BJ (cell line): ENCODE measurements at regions not wholly inside any gene's neighbourhood (a gene's known extent, or its start where the extent isn't known, plus 50 kb on each side); places are given as distances from the start of the nearest gene placed in this dataset.

Source experiments
- CTCF ChIA-PET: fragments of 350-600 bp; formaldehyde crosslinking; extraction: SDS; loops from one replicate; lab custom pipeline; 2021; ENCODE audit warnings: antibody characterized with exemption, inconsistent platforms; lab: Yijun Ruan, JAX
- POLR2A ChIA-PET: fragments of 300-600 bp; sonication (Branson Sonifier 250); formaldehyde crosslinking; extraction: SDS; loops from one replicate; lab custom pipeline; 2021; ENCODE audit warnings: antibody characterized with exemption; lab: Charles Lee
- DNase-seq: peaks from one replicate; pipeline ENCODE4 v3.0.0-alpha.2; 2011; ENCODE audit warnings: low read depth
- H3K27me3 ChIP-seq: 2 replicates; pipeline ENCODE4 v1.6.0; 2011; ENCODE audit warnings: low read length; ENCODE audit not compliant: control insufficient read depth, insufficient read depth
- H3K36me3 ChIP-seq: 2 replicates; pipeline ENCODE4 v1.5.1; 2011; ENCODE audit warnings: low read length; ENCODE audit not compliant: control insufficient read depth, insufficient read depth
- H3K4me3 ChIP-seq: 2 replicates; pipeline ENCODE4 v1.5.1; 2011; ENCODE audit warnings: low read depth, mild to moderate bottlenecking, control low read depth, low read length
- CTCF ChIP-seq: IDR thresholded peaks from 2 replicates; pipeline ENCODE4 v1.5.1; 2011; ENCODE audit warnings: low read depth, mild to moderate bottlenecking, control low read depth, inconsistent platforms, low read length, moderate library complexity; ENCODE audit not compliant: insufficient read depth

DNA sequence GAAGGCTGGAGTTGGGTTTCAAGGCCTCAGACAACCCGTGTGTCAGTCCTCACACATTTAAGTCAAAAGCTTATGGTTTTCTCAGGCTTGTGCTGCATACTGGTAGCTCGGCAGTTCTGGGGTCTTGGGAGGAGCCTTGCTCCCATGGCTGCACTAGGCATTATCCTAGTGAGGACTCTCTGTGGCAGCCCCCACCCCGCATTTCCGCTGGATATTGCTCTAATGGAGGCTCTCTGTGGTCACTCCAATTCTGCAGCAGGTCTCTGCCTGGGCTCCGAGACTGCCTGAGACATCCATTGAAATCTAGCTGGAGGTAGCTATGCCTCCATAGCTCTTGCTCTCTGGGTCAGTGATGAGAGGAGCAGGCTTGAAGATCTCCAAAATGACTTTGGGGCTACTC lies 311.5 kb upstream of the PTGER4 start:
- no peaks in the 10 kb centered on the region for H3K36me3 ChIP-seq
- H3K27me3 ChIP-seq: no peaks in the 10 kb centered on the region
- ChIA-PET CTCF (interaction anchor here (1.0 kb wide), 1 partner anchor 311 kb away, joined by 3 read pairs; the partner anchor contains the start of gene PTGER4), POLR2A (no interaction called here)
- H3K4me3 ChIP-seq: no peak overlapping the region
- no peak for DNase-seq
- TF ChIP-seq CTCF: no peak

DNA sequence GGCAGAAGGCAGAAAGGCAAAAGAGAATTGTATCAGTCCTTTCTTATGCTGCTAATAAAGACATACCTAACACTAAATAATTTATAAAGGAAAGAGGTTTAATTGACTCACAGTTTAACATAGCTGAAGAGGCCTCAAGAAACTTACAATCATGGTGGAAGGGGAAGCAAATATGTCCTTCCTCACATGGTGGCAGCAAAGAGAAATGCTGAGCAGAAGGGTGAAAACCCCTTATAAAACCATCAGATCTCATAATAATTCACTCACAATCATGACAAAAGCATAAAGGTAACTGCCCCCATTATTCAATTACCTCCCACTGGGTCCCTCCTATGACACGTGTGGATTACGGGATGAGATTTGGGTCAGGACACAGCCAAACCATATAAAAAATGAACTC lies 312.5 kb upstream of the PTGER4 start:
- no peaks in the 10 kb centered on the region for H3K36me3 ChIP-seq
- no peak overlapping the region for H3K4me3 ChIP-seq
- TF ChIP-seq CTCF: peak; percentile 11; the same call in 1 of the 2 replicates
- CTCF ChIA-PET: interaction anchor here (0.6 kb wide), 1 partner anchor 666 kb away, joined by 3 read pairs; no protein-coding TSS in a partner anchor
- POLR2A ChIA-PET: no interaction called here
- DNase-seq: no peak
- no peaks in the 10 kb centered on the region for H3K27me3 ChIP-seq

- H3K4me3 ChIP-seq: no peak overlapping the region
- H3K36me3 ChIP-seq: no peaks in the 10 kb centered on the region
- DNase-seq: no peak
- POLR2A ChIA-PET: no interaction called here
- CTCF ChIA-PET: no interaction called here
- TF ChIP-seq CTCF: no peak
- H3K27me3 ChIP-seq: no peaks in the 10 kb centered on the region
Observed at GRCh38 chr5:40365342-40366330, 314.1 kb upstream of the PTGER4 start.

DNA sequence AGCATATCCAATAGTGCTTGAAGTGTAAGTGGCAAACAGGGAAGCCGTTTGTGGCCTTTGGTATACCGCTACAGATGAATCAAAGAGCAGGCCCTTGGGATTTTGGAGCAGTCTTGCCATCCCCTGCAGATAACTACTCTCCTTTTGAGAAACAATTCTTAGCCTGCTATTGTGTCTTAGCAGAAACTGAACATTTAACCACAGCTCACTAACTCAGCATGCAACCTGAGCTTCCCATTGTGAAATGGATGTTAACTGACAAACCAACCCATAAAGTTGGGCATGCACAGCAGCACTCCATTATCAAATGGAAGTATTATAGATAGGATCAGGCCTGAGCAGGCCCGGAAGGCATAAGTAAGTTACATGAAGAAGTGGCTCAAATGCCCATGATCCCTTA lies 315.3 kb upstream of the PTGER4 start:
- Histone ChIP-seq H3K36me3 (no peaks in the 10 kb centered on the region), H3K4me3 (no peak overlapping the region), H3K27me3 (no peaks in the 10 kb centered on the region)
- CTCF ChIA-PET: interaction anchor here (0.5 kb wide), 1 partner anchor 17 kb away, joined by 3 read pairs; no protein-coding TSS in a partner anchor
- no peak for DNase-seq
- POLR2A ChIA-PET: no interaction called here
- TF ChIP-seq CTCF: no peak

- DNase-seq: no peak
- TF ChIP-seq CTCF: no peak
- H3K4me3 ChIP-seq: no peak overlapping the region
- H3K27me3 ChIP-seq: no peaks in the 10 kb centered on the region
- POLR2A ChIA-PET: no interaction called here
- CTCF ChIA-PET: interaction anchor here (0.6 kb wide), 1 partner anchor 655 kb away, joined by 4 read pairs; no protein-coding TSS in a partner anchor
- no peaks in the 10 kb centered on the region for H3K36me3 ChIP-seq
Observed at GRCh38 chr5:40361378-40361777, 318.3 kb upstream of the PTGER4 start.
